Urothelium cell line (cell line): ENCODE measurements at regions not wholly inside any gene's neighbourhood (a gene's known extent, or its start where the extent isn't known, plus 50 kb on each side); places are given as distances from the start of the nearest gene placed in this dataset.

Experiments
- DNase-seq: peaks from one replicate; pipeline ENCODE4 v3.0.0; 2011; ENCODE audit warnings: low spot score, mixed read lengths
- FAIRE-seq: peaks from 2 replicates; lab custom pipeline; 2011; peaks lifted over from hg19 to GRCh38; lab: Jason Lieb, UNC

DNA sequence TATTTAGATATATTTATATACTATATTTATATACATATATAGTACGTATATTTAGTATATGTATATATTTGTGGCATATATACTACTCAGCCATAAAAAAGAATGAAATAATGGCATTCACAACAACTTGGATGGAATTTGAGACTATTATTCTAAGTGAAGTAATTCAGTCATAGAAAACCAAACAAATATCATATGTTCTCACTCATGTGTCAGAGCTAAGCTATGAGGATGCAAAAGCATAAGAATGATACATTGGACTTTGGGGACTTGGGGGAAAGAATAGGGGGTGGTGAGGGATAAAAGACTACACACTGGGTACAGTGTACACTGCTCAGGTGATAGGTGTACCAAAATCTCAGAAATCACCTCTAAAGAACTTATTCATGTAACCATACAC lies 1015.7 kb downstream of the EFNB2 start:
- FAIRE-seq (no peak), DNase-seq (no peak)

DNA sequence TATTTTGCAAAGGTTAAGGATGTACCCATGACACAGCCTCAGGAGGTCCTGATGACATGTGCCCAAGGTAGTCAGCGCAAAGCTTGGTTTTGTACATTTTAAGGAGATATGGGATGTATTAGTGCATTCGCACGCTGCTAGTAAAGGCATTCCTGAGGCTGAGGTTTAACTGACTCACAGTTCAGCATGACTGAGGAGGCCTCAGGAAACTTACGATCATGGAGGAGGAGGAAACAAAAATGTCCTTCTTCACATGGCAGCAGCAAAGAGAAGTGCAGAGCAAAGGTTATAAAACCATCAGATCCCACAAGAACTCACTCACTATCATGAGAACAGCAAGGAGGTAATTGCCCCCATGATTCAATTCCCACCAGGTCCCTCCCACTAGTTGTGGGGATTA lies 1017.4 kb downstream of the EFNB2 start:
- DNase-seq (no peak), FAIRE-seq (no peak)

DNA sequence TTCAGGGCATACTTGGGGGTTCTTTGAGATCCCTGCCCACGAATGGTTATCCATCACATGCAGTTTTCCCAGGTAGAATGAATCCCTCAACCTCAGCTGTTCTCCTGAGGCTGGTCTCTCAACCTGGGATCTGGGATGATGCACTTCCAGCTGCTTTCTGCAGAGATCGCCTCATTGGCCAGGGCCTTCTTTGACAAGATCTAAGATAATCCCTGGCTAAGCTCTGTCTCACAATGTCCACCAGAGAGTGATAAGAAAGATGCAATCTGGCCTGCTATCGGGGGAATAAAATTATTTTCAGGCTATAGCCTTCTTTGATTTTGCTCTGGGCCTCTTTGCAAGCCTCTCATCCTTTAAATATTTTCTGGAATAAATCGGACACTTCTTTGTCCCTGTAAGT lies 1021.1 kb downstream of the EFNB2 start:
- FAIRE-seq (no peak), DNase-seq (no peak)

DNA sequence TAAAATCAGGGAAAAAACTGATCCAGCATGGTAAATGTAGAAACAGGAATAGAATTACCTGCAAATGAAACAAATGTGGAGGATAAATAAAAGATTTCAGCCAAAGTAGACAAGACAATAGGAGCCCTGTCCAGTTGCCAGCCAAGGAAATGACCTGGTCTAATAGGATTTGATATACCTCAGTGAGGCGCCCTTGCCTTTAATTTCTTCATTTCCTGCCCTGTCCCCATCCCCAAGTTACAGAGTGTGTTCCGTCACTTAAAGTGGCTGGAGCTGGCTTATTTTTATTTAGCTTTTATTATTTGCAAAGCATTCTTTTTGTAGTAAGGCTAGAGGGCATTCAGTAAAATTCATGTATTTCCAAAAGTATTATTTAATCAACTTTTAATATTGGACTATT lies 1022.0 kb downstream of the EFNB2 start:
- DNase-seq: no peak
- FAIRE-seq: no peak

DNA sequence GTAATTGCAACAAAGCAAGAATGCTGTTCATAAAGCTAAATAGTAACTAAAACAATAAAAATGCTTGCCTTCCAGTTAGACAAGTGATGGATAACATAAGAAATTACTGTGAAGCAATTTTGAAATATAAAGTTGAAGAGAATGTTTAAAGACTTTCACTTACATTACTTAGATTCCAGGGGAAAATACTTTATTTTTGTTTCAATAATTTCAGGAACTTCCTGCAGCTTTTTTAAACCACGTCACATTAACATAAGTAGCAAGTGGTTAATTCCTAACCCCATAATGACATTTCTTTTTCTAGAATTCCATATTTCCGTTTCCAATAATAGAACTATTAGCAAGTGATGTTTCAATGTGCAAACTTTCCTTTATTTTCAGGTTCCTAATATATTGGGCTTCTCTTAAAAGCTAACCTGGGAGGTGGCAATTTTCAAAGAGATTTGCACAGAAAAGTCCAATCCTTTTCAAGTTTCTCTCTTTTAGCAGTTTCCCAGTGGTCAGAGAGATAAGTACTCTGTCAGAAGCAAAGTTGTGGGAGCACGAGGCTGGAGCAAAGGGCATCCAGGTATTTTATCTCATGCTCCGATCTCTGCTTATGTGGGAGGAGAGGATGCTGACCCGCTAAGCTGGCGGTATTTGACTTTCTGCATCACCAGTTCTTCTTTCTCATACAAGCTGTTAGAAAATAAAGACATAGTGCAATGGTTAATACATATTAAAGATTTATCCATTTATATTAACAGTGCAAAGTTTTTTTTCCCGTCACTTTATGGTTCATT lies 1025.3 kb downstream of the EFNB2 start:
- DNase-seq (no peak), FAIRE-seq (no peak)

DNA sequence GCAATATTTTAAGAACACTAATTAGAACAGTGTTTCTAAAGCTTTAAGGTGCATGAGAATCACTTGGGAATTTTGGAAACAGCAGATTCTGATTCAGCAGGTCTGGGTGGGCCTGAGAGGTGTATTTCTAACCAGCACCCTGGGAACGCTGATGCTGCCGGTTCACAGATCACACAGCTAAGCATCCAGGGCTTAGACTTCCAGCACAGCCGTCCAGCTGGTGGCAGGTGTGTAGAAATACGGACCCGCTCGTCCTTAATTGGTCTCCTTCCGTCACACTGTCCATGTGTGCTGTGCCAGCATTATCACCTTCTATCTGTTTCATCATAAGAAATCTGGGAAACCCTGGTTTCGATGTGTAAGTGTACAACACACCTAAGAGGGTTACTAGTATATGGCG lies 1029.0 kb downstream of the EFNB2 start:
- DNase-seq: no peak
- no peak for FAIRE-seq

DNA sequence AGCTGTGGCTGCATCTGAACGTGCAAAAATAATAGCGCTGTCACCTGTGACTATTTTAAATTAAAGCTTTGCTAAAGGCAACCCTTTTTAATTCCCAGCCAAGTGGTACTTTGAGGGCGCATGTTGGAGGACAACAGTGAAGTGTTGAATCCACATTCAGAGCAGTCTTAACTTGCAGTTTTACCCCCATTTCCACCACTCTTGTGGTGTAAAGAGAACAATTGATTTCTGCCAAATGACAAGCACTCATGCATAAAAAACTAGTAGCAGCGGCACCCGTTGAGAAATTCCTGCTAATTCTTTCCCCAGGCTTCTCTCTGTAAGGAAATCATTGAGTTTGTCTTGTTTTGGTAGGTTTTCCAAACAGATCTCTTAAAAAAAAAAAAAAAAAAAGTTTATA lies 1033.3 kb downstream of the EFNB2 start:
- DNase-seq: no peak
- no peak for FAIRE-seq

DNA sequence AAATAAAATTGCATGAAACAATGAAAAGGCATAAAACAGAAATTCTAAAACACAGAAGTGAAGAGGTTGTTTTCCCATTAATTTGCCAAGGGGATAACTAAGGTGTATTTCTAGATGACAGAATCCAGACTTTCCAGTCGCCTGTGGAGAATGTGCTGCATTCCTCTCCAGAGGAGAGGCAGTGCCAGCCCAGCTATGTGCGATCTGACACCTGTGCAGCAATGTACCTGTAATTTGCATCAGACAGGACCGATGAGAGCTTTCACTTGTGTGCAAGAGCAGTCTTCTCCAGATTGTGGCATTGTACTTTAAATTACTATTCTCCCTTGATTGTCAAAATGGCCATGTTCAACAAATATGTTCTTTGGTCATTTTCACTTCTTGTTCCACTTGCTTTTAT lies 1037.9 kb downstream of the EFNB2 start:
- FAIRE-seq (no peak), DNase-seq (no peak)

DNA sequence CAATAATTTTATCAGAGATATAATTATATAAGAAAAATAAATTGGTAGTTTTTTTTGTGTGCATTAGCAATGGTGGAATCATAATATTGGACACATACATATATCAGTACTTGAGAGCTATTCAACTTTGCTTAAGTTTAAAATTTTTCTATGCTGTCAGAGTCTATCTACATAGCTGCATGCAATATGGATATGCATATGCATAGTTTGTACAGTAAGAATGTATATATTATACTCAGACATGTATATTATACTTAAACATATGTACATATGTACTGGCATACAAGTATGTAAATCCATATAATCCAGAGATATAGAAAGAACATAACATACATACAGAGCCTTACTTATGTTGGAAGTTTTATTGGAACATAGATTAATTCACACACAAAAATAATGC lies 1043.2 kb downstream of the EFNB2 start:
- FAIRE-seq (no peak), DNase-seq (no peak)

DNA sequence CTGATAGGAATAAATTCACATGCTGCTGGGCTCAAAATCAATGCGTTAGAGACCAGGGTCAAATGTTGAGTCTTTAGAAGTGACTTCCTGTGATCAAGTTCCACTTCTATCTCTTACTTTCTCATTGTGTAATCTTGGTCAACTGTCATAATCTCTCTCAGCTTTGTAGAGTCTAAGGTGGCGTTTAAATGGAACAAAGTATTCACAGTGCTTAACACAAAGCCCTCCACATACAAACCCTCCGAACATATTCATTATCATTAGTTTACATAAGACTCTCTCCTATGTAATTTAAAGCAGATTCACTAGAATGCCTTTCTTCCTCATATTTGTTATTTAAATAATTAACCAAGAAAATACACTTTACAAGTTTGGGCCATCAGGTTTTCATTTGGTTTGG lies 1044.1 kb downstream of the EFNB2 start:
- FAIRE-seq (no peak), DNase-seq (no peak)

DNA sequence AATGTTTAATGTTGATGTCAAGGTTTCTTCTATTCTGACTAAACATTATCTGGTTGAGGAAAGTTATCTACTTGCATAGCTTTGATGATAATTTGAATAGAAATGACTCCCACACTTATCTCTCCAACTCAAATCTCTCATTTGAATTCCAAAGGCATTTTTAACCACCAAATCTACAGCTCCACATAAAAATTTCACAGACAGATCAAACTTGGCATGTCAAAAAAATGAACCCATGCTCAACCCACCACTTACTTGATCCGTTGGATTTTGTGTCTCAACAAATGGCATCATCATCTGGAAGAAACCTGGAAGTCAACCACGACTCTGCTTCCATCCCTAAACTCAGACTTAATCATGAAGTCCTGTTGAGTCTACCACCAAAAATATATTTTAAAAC lies 1050.4 kb downstream of the EFNB2 start:
- FAIRE-seq (no peak), DNase-seq (no peak)

DNA sequence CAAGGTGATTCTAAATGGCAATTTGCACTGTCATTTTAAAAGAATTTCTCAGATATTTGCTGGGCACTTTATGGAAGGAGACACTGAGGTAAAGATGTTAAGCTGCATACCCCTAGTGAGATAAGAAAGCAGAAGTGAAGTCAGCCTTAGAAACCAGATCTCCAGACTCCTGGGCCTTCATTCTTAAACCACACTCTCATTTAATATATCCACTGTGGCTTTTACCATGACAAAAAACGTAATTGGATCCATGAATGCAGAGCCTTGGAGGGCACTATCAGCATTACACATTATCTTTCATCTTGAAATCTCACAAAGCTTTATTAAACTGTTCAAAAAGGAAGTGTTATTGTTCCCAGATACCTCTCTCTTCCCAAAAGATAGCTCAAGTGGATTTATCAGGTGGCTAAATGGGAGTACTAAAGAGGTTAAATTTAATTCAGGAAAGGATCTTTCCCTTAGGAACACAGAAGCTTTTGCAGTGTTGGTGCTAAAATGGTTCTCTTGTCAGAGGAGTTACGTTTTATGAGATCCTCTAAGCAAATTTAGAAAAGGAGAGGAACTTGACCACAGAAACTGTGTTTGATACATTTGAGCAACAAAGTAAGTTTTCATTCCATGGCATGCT lies 1060.4 kb downstream of the EFNB2 start:
- no peak for DNase-seq
- FAIRE-seq: no peak

DNA sequence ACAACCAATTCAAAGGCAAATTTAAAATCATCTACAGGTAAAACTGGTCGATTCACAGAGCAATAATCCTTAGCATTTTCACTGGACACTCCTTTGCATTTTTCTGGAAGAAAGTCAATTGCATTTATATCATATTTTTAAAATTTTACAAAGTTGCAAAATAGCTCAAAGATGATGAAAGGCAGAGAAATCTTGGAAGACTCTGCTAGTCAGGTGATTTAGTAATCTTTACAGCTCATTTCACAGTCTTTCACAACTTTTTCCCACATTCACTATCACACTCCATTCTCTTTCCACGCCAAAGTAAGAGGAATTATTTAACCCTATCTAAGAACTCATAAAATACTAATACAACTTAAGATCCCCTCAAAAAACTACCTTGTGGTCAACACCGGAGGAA lies 1063.8 kb downstream of the EFNB2 start:
- DNase-seq (no peak), FAIRE-seq (no peak)

DNA sequence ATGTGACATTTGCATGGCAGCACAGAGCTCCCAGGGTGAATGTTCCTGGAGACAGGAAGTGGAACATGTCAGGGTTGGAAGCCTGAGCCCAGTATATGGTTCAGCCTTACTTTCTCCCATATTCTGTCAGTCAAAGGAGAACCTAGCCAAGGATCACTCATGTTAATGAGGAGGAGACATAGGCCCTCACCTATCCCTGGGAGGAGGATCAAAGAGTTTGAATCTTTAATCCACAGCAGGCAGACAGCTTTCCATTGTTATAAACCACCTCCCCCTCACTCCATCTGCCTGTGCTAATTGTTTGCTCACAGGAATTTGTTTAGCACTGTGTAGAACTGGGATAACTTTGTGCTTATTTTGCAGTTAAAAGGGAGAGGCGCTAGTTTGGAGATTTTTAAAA lies 1069.1 kb downstream of the EFNB2 start:
- DNase-seq: no peak
- FAIRE-seq: no peak

DNA sequence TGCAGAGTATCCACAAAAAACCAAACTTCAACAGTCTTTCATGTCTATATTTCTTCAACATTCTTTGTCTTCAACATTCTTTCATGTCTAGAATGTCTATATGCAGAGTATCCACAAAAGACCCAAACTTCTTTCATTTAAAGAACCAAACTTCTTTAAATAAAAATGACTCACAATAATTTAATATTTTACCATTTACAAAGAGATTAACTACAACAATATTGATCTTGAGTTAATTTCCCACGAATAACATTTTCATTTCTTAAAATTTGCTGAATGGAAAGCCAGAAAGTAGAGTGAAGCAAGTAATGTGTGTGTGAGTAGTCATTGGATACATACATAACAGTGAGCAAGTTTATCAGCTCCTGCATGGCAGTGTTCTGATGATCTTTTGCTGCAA lies 1069.7 kb downstream of the EFNB2 start, which contains the start of gene DAOA:
Gene DAOA (plus strand): TSS at position 301 of the 400 bp plus-strand sequence.
- FAIRE-seq: no peak
- no peak for DNase-seq

DNA sequence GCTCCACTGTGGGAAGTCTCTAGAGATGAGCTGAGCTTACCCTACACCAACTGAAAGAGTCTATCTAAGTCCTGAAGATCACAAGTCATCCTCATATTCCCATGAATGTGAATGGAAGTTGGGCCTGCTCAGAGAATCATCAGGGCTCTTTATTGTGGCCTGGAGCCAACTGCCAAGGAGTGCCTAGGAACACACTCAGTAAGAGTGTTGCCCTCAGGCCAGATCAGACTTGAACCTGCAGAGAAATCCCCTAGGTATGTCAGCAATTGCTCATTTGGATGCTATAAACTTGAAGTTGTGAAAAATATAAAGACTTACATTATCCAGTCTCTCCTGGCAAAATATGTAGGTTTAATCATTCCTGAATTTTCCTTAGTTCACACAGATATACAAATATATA lies 1070.2 kb downstream of the EFNB2 start:
- FAIRE-seq: no peak
- no peak for DNase-seq

DNA sequence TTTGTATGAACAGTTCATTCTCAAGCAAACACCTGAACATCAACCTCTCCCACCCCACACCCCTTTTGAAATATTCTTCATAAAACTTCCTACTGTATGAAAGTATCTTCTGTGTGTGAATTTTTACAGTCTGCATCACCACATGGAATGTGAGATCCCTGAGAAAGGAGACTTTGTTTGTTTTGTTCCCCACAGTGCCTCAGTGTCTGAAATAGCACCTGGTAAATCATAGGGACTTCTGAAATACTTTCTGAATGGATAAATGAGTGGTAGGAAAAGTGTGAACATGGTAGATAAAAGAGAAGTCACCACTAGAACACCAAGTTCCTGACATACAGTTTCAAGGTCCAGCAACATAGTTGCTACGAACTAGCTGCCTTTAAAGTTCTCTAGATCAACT lies 1071.2 kb downstream of the EFNB2 start:
- DNase-seq (peak; percentile 10), FAIRE-seq (no peak)

DNA sequence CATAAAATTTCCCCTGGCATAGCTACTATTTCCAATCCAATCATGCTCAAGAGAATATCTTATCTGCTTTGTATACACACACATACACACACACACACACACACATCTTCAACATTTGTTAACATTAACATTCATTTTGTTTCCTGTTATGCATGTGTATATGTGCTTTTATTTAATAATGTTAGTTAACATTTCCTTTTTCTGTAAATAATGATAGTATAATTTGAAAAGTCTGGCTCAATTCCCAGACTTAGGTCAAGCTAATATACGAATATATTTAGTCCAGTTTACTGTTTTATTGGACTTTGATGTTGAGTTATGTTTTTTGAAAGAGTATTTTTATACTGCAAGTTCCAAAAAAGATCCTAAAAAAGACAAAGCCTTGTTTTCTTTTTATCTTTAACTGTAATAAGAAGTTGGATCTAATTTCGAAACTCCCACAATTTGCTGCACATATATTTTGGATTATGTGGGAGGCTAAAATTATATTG lies 1072.4 kb downstream of the EFNB2 start:
- no peak for FAIRE-seq

DNA sequence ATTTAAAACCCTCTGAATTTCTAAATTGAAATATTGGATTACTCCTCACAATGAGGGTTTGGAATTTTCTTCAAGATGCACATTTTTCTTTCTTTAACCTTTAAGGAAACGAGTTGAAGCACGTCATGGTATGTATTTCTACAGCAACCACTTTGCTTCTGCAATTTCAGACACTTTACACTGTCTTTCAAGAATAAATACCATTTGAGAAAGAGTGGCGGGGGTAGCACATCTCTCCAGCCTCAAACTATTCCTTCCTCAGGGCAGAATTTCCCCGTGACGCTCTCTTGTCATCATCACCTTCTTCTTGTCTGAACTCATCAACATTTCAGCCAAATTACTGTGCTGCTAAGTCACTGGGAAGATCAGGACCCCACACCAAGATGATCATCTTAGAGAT lies 1073.4 kb downstream of the EFNB2 start:
- DNase-seq (no peak), FAIRE-seq (no peak)

More for the DNA sequence above, 1072.4 kb downstream of the EFNB2 start:
- no peak for DNase-seq

DNA sequence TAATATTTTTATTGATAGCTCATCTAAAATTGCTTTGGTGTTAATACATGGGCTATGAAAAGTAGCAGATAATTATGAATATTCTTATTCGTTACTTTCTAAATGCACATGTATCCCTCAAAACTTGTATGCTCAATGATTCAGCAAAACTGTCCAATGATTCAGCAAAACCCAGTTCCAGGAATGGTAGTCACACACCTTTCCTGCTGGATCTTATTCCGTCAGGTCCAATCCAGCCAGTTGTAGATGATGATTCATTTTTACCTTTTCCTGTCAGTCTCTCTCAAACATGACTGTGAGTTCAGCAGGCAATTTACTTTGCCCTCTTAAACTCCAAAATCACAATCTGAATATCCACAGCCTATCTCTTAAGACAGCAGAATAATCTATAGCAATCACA lies 1082.6 kb downstream of the EFNB2 start:
- no peak for FAIRE-seq
- no peak for DNase-seq

DNA sequence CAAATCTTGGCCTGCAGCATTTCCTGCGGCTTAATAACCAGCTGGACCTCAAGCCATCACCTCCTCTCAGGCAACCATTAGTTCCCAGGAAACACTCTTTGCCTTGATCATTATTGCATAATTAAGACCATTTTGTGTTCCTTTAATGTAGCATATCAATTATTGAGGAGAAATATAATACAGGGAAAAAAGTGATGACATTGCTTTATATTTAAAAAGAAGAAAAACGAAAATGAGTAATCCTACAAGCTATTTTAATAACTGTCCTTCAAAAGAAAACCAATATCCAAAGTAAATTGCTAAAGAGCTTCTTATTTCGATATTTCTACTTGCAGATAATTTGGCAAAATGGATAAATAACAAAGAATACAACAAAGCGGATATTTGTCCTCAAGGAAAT lies 1084.7 kb downstream of the EFNB2 start:
- DNase-seq: no peak
- no peak for FAIRE-seq

DNA sequence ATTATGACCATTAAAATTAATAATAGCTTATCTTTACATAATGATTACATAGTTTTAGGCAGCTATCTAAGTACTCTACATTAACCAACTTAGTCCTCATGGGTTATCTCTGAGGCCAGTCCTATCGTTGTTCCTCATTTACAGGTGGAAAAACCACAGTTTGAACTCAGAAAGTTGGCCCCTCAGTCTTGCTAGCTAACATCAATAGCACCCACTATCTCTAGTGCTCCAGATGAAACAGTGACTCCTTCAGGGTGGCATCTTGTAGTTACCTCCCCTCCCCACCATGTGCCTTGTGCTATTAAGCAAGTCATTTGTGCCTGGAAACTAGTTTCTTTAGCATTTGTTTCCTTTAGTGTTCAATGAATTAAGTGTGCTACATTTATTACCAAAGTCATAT lies 1086.7 kb downstream of the EFNB2 start:
- no peak for DNase-seq

DNA sequence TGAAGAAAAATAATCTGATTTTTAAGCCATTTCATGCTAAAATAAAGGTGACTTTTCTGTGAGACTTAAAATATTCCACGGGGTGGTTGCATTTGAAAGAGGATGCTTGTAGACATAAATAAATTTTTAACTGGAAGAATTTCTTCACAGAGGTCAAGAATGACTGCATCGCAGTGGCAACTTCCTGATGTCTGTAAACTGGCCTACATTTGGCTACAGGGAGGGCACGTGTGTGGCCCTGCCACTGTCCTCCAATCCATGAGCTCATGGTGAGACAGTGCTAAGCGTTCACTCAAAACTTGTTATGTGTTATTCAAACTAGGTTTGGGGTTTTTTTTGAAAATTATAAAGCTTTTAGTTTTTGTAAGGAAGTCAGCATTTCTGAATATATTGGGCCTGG lies 1089.3 kb downstream of the EFNB2 start:
- FAIRE-seq (no peak), DNase-seq (no peak)

More for the DNA sequence above, 1086.7 kb downstream of the EFNB2 start:
- FAIRE-seq: no peak
